H1 (cell line): ENCODE measurements at regions not wholly inside any gene's neighbourhood (a gene's known extent, or its start where the extent isn't known, plus 50 kb on each side); places are given as distances from the start of the nearest gene placed in this dataset.

Experiments
- CTCF ChIA-PET: fragments of 300-600 bp; sonication (Branson Sonifier 250); formaldehyde crosslinking; loops from one replicate; lab custom pipeline; 2021; ENCODE audit not compliant: partially characterized antibody; lab: Charles Lee
- POLR2A ChIA-PET: fragments of 300-600 bp; sonication (Branson Sonifier 250); formaldehyde crosslinking; loops from one replicate; lab custom pipeline; 2021; ENCODE audit warnings: inconsistent platforms; ENCODE audit not compliant: partially characterized antibody; lab: Charles Lee
- DNase-seq, 2 experiments: peaks; one replicate each; pipeline versions ENCODE4 v3.0.0 to v3.0.0-alpha.2; 2010 to 2022; ENCODE audit warnings: low spot score in 2 of 2, low read depth in 1 of 2, mixed read lengths in 1 of 2
- FAIRE-seq: peaks from 2 replicates; lab custom pipeline; 2011; peaks lifted over from hg19 to GRCh38; lab: Jason Lieb, UNC
- H2AFZ ChIP-seq: 2 replicates; pipeline ENCODE4 v1.8.1; 2012; ENCODE audit warnings: low read length, inconsistent platforms
- H2AK5ac ChIP-seq: 2 replicates; pipeline ENCODE4 v1.6.1; 2013; ENCODE audit warnings: low read depth, low read length
- H2BK120ac ChIP-seq: replicated peaks from 2 replicates; pipeline ENCODE3; 2013; ENCODE audit warnings: low read depth, low read length, inconsistent platforms
- H2BK12ac ChIP-seq: 2 replicates; pipeline ENCODE4 v1.6.1; 2013; ENCODE audit warnings: low read depth, low read length
- H2BK15ac ChIP-seq: 2 replicates; pipeline ENCODE4 v1.6.1; 2013; ENCODE audit warnings: low read length
- H2BK20ac ChIP-seq: 2 replicates; pipeline ENCODE4 v1.6.1; 2013; ENCODE audit warnings: low read length
- H2BK5ac ChIP-seq: 2 replicates; pipeline ENCODE4 v1.6.1; 2013; ENCODE audit warnings: low read depth, low read length
- H3K14ac ChIP-seq: 2 replicates; pipeline ENCODE4 v1.6.1; 2013; ENCODE audit warnings: inconsistent platforms; ENCODE audit not compliant: insufficient read length
- H3K18ac ChIP-seq: 2 replicates; pipeline ENCODE4 v1.6.1; 2013; ENCODE audit warnings: low read length; ENCODE audit errors: extremely low read depth
- H3K23ac ChIP-seq: 2 replicates; pipeline ENCODE4 v1.6.1; 2013; ENCODE audit warnings: inconsistent platforms; ENCODE audit not compliant: insufficient read length
- H3K23me2 ChIP-seq: 2 replicates; pipeline ENCODE4 v1.6.1; 2013; ENCODE audit warnings: low read depth, low read length
- H3K27ac ChIP-seq: 2 replicates; pipeline ENCODE4 v1.6.1; 2011; ENCODE audit warnings: low read depth, low read length, inconsistent platforms
- H3K27me3 ChIP-seq, 4 experiments: replicated peaks in 1 of 4; 1 replicate in 1 of 4; 2 replicates in 3 of 4; pipeline versions ENCODE4 v1.6.1 to v1.8.1; 2011 to 2013; ENCODE audit warnings: low read length in 3 of 4, mild to moderate bottlenecking in 3 of 4, inconsistent platforms in 2 of 4, mixed read lengths in 2 of 4, moderate library complexity in 1 of 4; ENCODE audit not compliant: control insufficient read depth in 3 of 4, insufficient read depth in 3 of 4; ENCODE audit errors: extremely low read depth in 1 of 4
- H3K36me3 ChIP-seq, 4 experiments: 2 replicates each; pipeline versions ENCODE4 v1.6.1 to v1.8.1; 2011 to 2013; ENCODE audit warnings: mild to moderate bottlenecking in 4 of 4, low read length in 3 of 4, moderate library complexity in 2 of 4, control low read depth in 1 of 4, inconsistent platforms in 1 of 4; ENCODE audit not compliant: insufficient read depth in 4 of 4, control insufficient read depth in 2 of 4
- H3K4ac ChIP-seq: replicated peaks from 2 replicates; pipeline ENCODE3; 2013; ENCODE audit warnings: low read length, low read depth, mixed read lengths, inconsistent platforms; ENCODE audit not compliant: insufficient read length
- H3K4me1 ChIP-seq, 4 experiments: replicated peaks in 1 of 4; 1 replicate in 1 of 4; 2 replicates in 3 of 4; pipeline versions ENCODE4 v1.6.1 to v1.8.1; 2011 to 2013; ENCODE audit warnings: low read length in 3 of 4, inconsistent platforms in 2 of 4, mixed read lengths in 1 of 4; ENCODE audit not compliant: insufficient read depth in 4 of 4, control insufficient read depth in 3 of 4
- H3K4me2 ChIP-seq, 2 experiments: 2 replicates each; pipeline versions ENCODE4 v1.6.1 to v1.8.1; 2011 to 2013; ENCODE audit warnings: low read depth in 2 of 2, low read length in 2 of 2, control low read depth in 1 of 2, inconsistent platforms in 1 of 2, mild to moderate bottlenecking in 1 of 2; ENCODE audit not compliant: insufficient read depth in 1 of 2
- H3K4me3 ChIP-seq, 4 experiments: fragments of 200-600, 300-600 bp in 1 of 4; sonication (generic), shearing (Covaris generic), sonication (Bioruptor Twin) in 1 of 4; 2 replicates each; pipeline versions ENCODE4 v1.5.1 to v1.8.1; 2011 to 2016; ENCODE audit warnings: low read length in 4 of 4, low read depth in 3 of 4, control low read depth in 2 of 4, inconsistent platforms in 2 of 4, mild to moderate bottlenecking in 2 of 4, mixed read lengths in 1 of 4, moderate library complexity in 1 of 4; ENCODE audit not compliant: insufficient read depth in 2 of 4; ENCODE audit errors: extremely low read depth in 1 of 4
- H3K56ac ChIP-seq: replicated peaks from 2 replicates; pipeline ENCODE3; 2013; ENCODE audit warnings: low read depth, mild to moderate bottlenecking, mixed read lengths, low read length, inconsistent platforms; ENCODE audit not compliant: insufficient read length
- H3K79me1 ChIP-seq: 2 replicates; pipeline ENCODE4 v1.6.1; 2013; ENCODE audit warnings: low read depth, low read length, control low read depth
- H3K79me2 ChIP-seq, 2 experiments: 2 replicates each; pipeline versions ENCODE4 v1.6.1 to v1.8.1; 2012 to 2013; ENCODE audit warnings: low read length in 2 of 2, mild to moderate bottlenecking in 2 of 2, inconsistent platforms in 1 of 2; ENCODE audit not compliant: insufficient read depth in 2 of 2, control insufficient read depth in 1 of 2
- H3K9ac ChIP-seq, 4 experiments: replicated peaks in 1 of 4; 1 replicate in 1 of 4; 2 replicates in 3 of 4; pipeline versions ENCODE4 v1.6.1 to v1.8.1; 2011 to 2013; ENCODE audit warnings: low read depth in 3 of 4, low read length in 3 of 4, control low read depth in 2 of 4, mild to moderate bottlenecking in 2 of 4, moderate library complexity in 2 of 4, inconsistent platforms in 1 of 4; ENCODE audit errors: extremely low read depth in 1 of 4
- H3K9me3 ChIP-seq, 2 experiments: 2 replicates each; pipeline versions ENCODE4 v1.6.1 to v1.8.1; 2012 to 2013; ENCODE audit warnings: mild to moderate bottlenecking in 2 of 2, moderate library complexity in 2 of 2, control low read depth in 1 of 2, inconsistent platforms in 1 of 2, low read depth in 1 of 2, low read length in 1 of 2, mixed read lengths in 1 of 2; ENCODE audit not compliant: insufficient read depth in 2 of 2
- H4K20me1 ChIP-seq, 2 experiments: replicated peaks in 1 of 2; 2 replicates each; pipeline versions ENCODE3 to v1.8.1; 2011 to 2013; ENCODE audit warnings: inconsistent platforms in 2 of 2, low read length in 2 of 2, mild to moderate bottlenecking in 1 of 2; ENCODE audit not compliant: insufficient read depth in 2 of 2, control insufficient read depth in 1 of 2
- H4K5ac ChIP-seq: 2 replicates; pipeline ENCODE4 v1.6.1; 2013; ENCODE audit warnings: low read length, low read depth, mixed read lengths, inconsistent platforms; ENCODE audit not compliant: insufficient read length
- H4K8ac ChIP-seq: 2 replicates; pipeline ENCODE4 v1.8.0; 2013; ENCODE audit warnings: mild to moderate bottlenecking, moderate library complexity, low read length, inconsistent platforms; ENCODE audit not compliant: insufficient read depth; ENCODE audit errors: extremely low read depth
- H4K91ac ChIP-seq: replicated peaks from 2 replicates; pipeline ENCODE3; 2013; ENCODE audit warnings: low read length, mixed read lengths, inconsistent platforms; ENCODE audit not compliant: insufficient read length
- ATF2 ChIP-seq: IDR thresholded peaks from 2 replicates; pipeline ENCODE4 v1.6.1; 2012; ENCODE audit warnings: low read length, inconsistent platforms
- CEBPB ChIP-seq: IDR thresholded peaks from 2 replicates; pipeline ENCODE4 v1.6.1; 2012; ENCODE audit warnings: low read depth, low read length
- RFX5 ChIP-seq: IDR thresholded peaks from 2 replicates; pipeline ENCODE4 v1.6.1; 2011; ENCODE audit warnings: low read depth, low read length, improper control_type of control experiment, borderline replicate concordance
- RNF2 ChIP-seq: fragments of 200-900, 300-1000 bp; sonication (generic); IDR thresholded peaks from 2 replicates; pipeline ENCODE4 v1.7.1; 2016; ENCODE audit warnings: borderline replicate concordance, low read depth, mild to moderate bottlenecking, antibody characterized with exemption, low read length; ENCODE audit not compliant: poor library complexity, severe bottlenecking; ENCODE audit errors: missing control alignments
- YY1 ChIP-seq: IDR thresholded peaks from 2 replicates; pipeline ENCODE4 v1.6.1; 2011; ENCODE audit warnings: low read depth, mild to moderate bottlenecking, low read length
- WGBS, 2 experiments: shearing (Covaris generic) in 1 of 2; methylation state at CpG; one replicate each; pipeline versions ENCODE4 v1.1.6 to v1.1.7; 2013 to 2015; ENCODE audit warnings: low lambda C conversion rate in 2 of 2, mixed read lengths in 2 of 2, inconsistent platforms in 1 of 2, low coverage in 1 of 2, missing lambda C conversion rate in 1 of 2; ENCODE audit not compliant: insufficient replicate concordance in 2 of 2, insufficient coverage in 1 of 2, insufficient read length in 1 of 2; ENCODE audit errors: extremely low coverage in 1 of 2, missing lambda C conversion rate in 1 of 2; 5-methylcytosine and 5-hydroxymethylcytosine counted together

- no peak overlapping the region for H4K5ac ChIP-seq
- DNase-seq (no peak), FAIRE-seq (no peak)
- H2AK5ac ChIP-seq: no peak overlapping the region
- H4K20me1 ChIP-seq: no peaks in the 10 kb centered on the region
- H2AFZ ChIP-seq: 0 out of 2 replicates have a peak overlapping the region, but pooled peaks have one; percentile 15
- H2BK15ac ChIP-seq: no peak overlapping the region
- no peak overlapping the region for H2BK5ac ChIP-seq
- no peak overlapping the region for H2BK20ac ChIP-seq
- H2BK12ac ChIP-seq: no peak overlapping the region
- no peak overlapping the region for H2BK120ac ChIP-seq
- TF ChIP-seq CEBPB: no peak
- no peak for TF ChIP-seq RNF2
- TF ChIP-seq ATF2: no peak
- TF ChIP-seq YY1: no peak
- TF ChIP-seq RFX5: no peak
- no peak overlapping the region for H3K56ac ChIP-seq
- H3K79me1 ChIP-seq: no peaks in the 10 kb centered on the region
- H3K27me3 ChIP-seq: no peaks in the 10 kb centered on the region
- H3K4ac ChIP-seq: no peak overlapping the region
- H3K23ac ChIP-seq: no peak overlapping the region
- H4K8ac ChIP-seq: no peak overlapping the region
- no peak overlapping the region for H4K91ac ChIP-seq
- H3K4me2 ChIP-seq: no peak overlapping the region
- no peak overlapping the region for H3K4me3 ChIP-seq
- H3K9me3 ChIP-seq: no peaks in the 10 kb centered on the region
- no peak overlapping the region for H3K14ac ChIP-seq
- no peaks in the 10 kb centered on the region for H3K23me2 ChIP-seq
- 93% methylated on average over 6 of the region's 6 CpGs; no CpG with 5 or more reads in 1 of the 2 experiments for WGBS, 2 experiments
- no peaks in the 10 kb centered on the region for H3K79me2 ChIP-seq
- H3K36me3 ChIP-seq: no peaks in the 10 kb centered on the region
- ChIA-PET CTCF (interaction anchor here (0.8 to 1.6 kb wide), 5 partner anchors 11 to 71 kb away, joined by 3 to 5 read pairs (median 4); no protein-coding TSS in a partner anchor), POLR2A (no interaction called here)
- H3K9ac ChIP-seq: no peak overlapping the region
- H3K27ac ChIP-seq: no peak overlapping the region
- no peaks in the 10 kb centered on the region for H3K4me1 ChIP-seq
- H3K18ac ChIP-seq: no peak overlapping the region
Measured at GRCh38 chr3:74501007-74501406, 113.5 kb downstream of the CNTN3 start.
